T-cell (primary cell): ENCODE measurements at regions not wholly inside any gene's neighbourhood (a gene's known extent, or its start where the extent isn't known, plus 50 kb on each side); places are given as distances from the start of the nearest gene placed in this dataset.

Experiments
- ATAC-seq, 4 experiments: fragments of 200-7000 bp in 3 of 4; fragments of 150-1000 bp in 1 of 4; cut with Tn5 transposase; replicated peaks in 1 of 4; 1 replicate in 3 of 4; 2 replicates in 1 of 4; pipeline ENCODE4 v1.10.0; 2021; ENCODE audit warnings: moderate library complexity in 3 of 4, mild to moderate bottlenecking in 2 of 4, moderate number of reproducible peaks in 1 of 4
- CTCF ChIA-PET, 2 donors: fragments of 300-600 bp; sonication (Branson Sonifier 250); formaldehyde crosslinking; loops; one replicate each; lab custom pipeline; 2022; ENCODE audit warnings: antibody characterized with exemption in 2 of 2; lab: Charles Lee
- POLR2A ChIA-PET, 2 donors: fragments of 300-600 bp; sonication (Branson Sonifier 250); formaldehyde crosslinking; loops; one replicate each; lab custom pipeline; 2022; ENCODE audit warnings: antibody characterized with exemption in 2 of 2; lab: Charles Lee
- DNase-seq, 35 experiments: peaks; one replicate each; pipeline versions ENCODE4 v3.0.0 to v3.0.0-alpha.2; 2013 to 2023
- H3K27ac ChIP-seq: one replicate; pipeline ENCODE4 v1.5.1; 2013; ENCODE audit warnings: low read length
- H3K27me3 ChIP-seq, 2 experiments: replicated peaks in 1 of 2; 1 replicate in 1 of 2; 2 replicates in 1 of 2; pipeline versions ENCODE4 v1.6.1 to v1.7.0; 2013; ENCODE audit warnings: low read length in 1 of 2, mixed read lengths in 1 of 2; ENCODE audit not compliant: control insufficient read depth in 2 of 2, insufficient read depth in 2 of 2; ENCODE audit errors: extremely low read depth in 1 of 2
- H3K36me3 ChIP-seq, 2 donors: 1 replicate in 1 of 2; 2 replicates in 1 of 2; pipeline versions ENCODE4 v1.6.1 to v1.7.0; 2013; ENCODE audit warnings: low read length in 1 of 2; ENCODE audit not compliant: control insufficient read depth in 2 of 2, insufficient read depth in 1 of 2; ENCODE audit errors: extremely low read depth in 1 of 2
- H3K4me1 ChIP-seq, 2 experiments: 1 replicate in 1 of 2; 2 replicates in 1 of 2; pipeline versions ENCODE4 v1.6.1 to v1.7.0; 2013; ENCODE audit warnings: low read length in 2 of 2, mixed read lengths in 1 of 2; ENCODE audit not compliant: insufficient read depth in 2 of 2, control insufficient read depth in 1 of 2; ENCODE audit errors: extremely low read depth in 1 of 2
- H3K4me3 ChIP-seq, 2 donors: 1 replicate in 1 of 2; 2 replicates in 1 of 2; pipeline versions ENCODE4 v1.5.1 to v1.7.0; 2013; ENCODE audit warnings: mild to moderate bottlenecking in 2 of 2, low read length in 1 of 2, moderate library complexity in 1 of 2; ENCODE audit not compliant: control insufficient read depth in 1 of 2; ENCODE audit errors: extremely low read depth in 1 of 2
- H3K9me3 ChIP-seq: 2 replicates; pipeline ENCODE4 v1.7.0; 2013
- H3K27ac Mint-ChIP-seq, 2 donors: one replicate each; pipeline ENCODE4 v1.8.0; 2020 to 2021; ENCODE audit warnings: mild to moderate bottlenecking in 2 of 2, mixed read lengths in 2 of 2
- H3K27me3 Mint-ChIP-seq, 2 donors: one replicate each; pipeline ENCODE4 v1.8.0; 2021 to 2022; ENCODE audit warnings: mixed read lengths in 2 of 2
- H3K36me3 Mint-ChIP-seq: one replicate; pipeline ENCODE4 v1.8.0; 2021; ENCODE audit warnings: mixed read lengths
- H3K4me1 Mint-ChIP-seq, 3 donors: one replicate each; pipeline ENCODE4 v1.8.0; 2020 to 2022; ENCODE audit warnings: mixed read lengths in 3 of 3, mild to moderate bottlenecking in 1 of 3
- H3K4me3 Mint-ChIP-seq, 3 donors: one replicate each; pipeline ENCODE4 v1.8.0; 2020 to 2022; ENCODE audit warnings: mild to moderate bottlenecking in 3 of 3, mixed read lengths in 3 of 3, moderate library complexity in 3 of 3
- H3K9me3 Mint-ChIP-seq, 3 donors: one replicate each; pipeline ENCODE4 v1.8.0; 2020 to 2022; ENCODE audit warnings: mixed read lengths in 3 of 3
- whole genome bisulfite sequencing: methylation state at CpG from one replicate; pipeline ENCODE4 v1.1.5; 2013; ENCODE audit warnings: missing lambda C conversion rate; ENCODE audit not compliant: insufficient coverage; 5-methylcytosine and 5-hydroxymethylcytosine counted together

- H3K36me3 Mint-ChIP-seq: no peaks in the 10 kb centered on the region
- no peaks in the 10 kb centered on the region for H3K4me1 Mint-ChIP-seq
- Histone ChIP-seq H3K9me3 (no peaks in the 10 kb centered on the region), H3K4me3 (no peak overlapping the region), H3K27me3 (peaks cover 0 to 2% of the 10 kb centered on the region in 2 experiments), H3K4me1 (no peaks in the 10 kb centered on the region), H3K27ac (no peak overlapping the region), H3K36me3 (no peaks in the 10 kb centered on the region)
- POLR2A ChIA-PET: no interaction called here
- H3K27me3 Mint-ChIP-seq: peaks cover 1 to 9% of the 10 kb centered on the region in 2 donors
- WGBS: no CpG with 5 or more reads among the region's 3 CpGs
- H3K4me3 Mint-ChIP-seq: no peak overlapping the region
- ATAC-seq (no peak), DNase-seq (no peak)
- CTCF ChIA-PET: no interaction called here
- H3K27ac Mint-ChIP-seq: no peak overlapping the region
- H3K9me3 Mint-ChIP-seq: peaks cover 0 to 3% (median 3%) of the 10 kb centered on the region in 3 donors
Measured at GRCh38 chr15:37165395-37165794, 65.0 kb upstream of the MEIS2 start.

DNA sequence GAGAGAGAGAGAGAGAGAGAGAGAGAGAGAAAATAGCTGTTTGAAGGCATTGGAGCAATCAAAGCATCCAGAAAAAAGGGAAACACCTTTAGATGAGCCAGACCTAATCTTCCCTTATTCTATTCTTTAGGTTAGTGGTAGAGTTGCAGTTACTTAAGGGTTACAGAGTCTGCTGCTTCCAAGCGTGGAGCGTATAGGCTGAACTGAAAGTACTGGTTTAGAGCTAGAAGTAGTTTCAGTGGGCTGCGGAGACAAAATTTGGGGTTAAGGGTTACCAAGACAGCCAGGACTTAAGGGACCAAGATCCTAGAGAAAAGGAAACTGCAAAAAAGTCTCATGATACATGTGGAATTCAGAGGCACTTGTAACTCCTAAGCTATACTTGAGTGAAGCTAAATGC, 66.1 kb upstream of the MEIS2 start:
- ChIA-PET POLR2A (no interaction called here), CTCF (no interaction called here)
- Histone ChIP-seq H3K4me1 (no peaks in the 10 kb centered on the region), H3K4me3 (no peak overlapping the region), H3K9me3 (no peaks in the 10 kb centered on the region), H3K36me3 (no peaks in the 10 kb centered on the region), H3K27ac (no peak overlapping the region), H3K27me3 (peaks cover 0 to 2% of the 10 kb centered on the region in 2 experiments)
- Mint-ChIP-seq H3K27me3 (peaks cover 1 to 9% of the 10 kb centered on the region in 2 donors), H3K4me1 (no peaks in the 10 kb centered on the region), H3K9me3 (peaks cover 0 to 7% (median 3%) of the 10 kb centered on the region in 3 donors), H3K4me3 (no peak overlapping the region), H3K27ac (no peak overlapping the region), H3K36me3 (no peaks in the 10 kb centered on the region)
- no peak for ATAC-seq
- WGBS: 100% methylated on average over 2 of the region's 3 CpGs
- no peak for DNase-seq

DNA sequence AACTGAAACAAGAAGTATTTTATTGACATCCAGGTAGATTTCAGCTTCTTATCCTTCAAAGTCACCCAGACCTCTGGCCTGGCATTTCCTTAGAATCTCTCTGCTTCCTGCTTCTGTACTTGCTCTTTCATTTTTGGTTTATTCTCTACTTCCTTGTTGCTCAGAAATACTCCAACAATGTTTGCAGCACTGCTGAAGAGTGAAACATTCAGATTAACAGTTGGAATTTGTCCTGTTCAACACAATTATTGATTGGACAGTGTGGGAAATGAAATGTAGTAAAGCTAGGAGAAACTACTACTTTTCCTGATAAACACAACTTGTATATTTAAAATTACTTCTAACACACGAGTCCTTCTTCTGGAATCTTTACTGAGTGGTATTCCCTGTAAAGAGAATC, 81.0 kb upstream of the MEIS2 start:
- Mint-ChIP-seq H3K27ac (no peak overlapping the region), H3K4me1 (no peaks in the 10 kb centered on the region), H3K9me3 (peaks cover 15 to 32% (median 20%) of the 10 kb centered on the region in 3 donors), H3K27me3 (no peaks in the 10 kb centered on the region), H3K36me3 (no peaks in the 10 kb centered on the region), H3K4me3 (no peak overlapping the region)
- Histone ChIP-seq H3K4me1 (no peaks in the 10 kb centered on the region), H3K4me3 (no peak overlapping the region), H3K36me3 (no peaks in the 10 kb centered on the region), H3K27me3 (no peaks in the 10 kb centered on the region), H3K9me3 (no peaks in the 10 kb centered on the region), H3K27ac (no peak overlapping the region)
- no peak for DNase-seq
- WGBS: no CpG with 5 or more reads among the region's 1 CpG
- ATAC-seq: no peak
- POLR2A ChIA-PET: no interaction called here
- CTCF ChIA-PET: no interaction called here

- no peaks in the 10 kb centered on the region for H3K4me1 ChIP-seq
- DNase-seq (no peak), ATAC-seq (no peak)
- Mint-ChIP-seq H3K9me3 (no peaks in the 10 kb centered on the region), H3K36me3 (no peaks in the 10 kb centered on the region), H3K27ac (no peak overlapping the region), H3K27me3 (peaks cover 0 to under 1% of the 10 kb centered on the region in 2 donors), H3K4me3 (no peak overlapping the region), H3K4me1 (no peaks in the 10 kb centered on the region)
- POLR2A ChIA-PET: no interaction called here
- no peaks in the 10 kb centered on the region for H3K27me3 ChIP-seq
- CTCF ChIA-PET: no interaction called here
- H3K27ac ChIP-seq: no peak overlapping the region
- no peak overlapping the region for H3K4me3 ChIP-seq
- no peaks in the 10 kb centered on the region for H3K36me3 ChIP-seq
- 48% methylated on average over 3 of the region's 5 CpGs for WGBS
- no peaks in the 10 kb centered on the region for H3K9me3 ChIP-seq
Measured at GRCh38 chr15:37199545-37199944, 99.2 kb upstream of the MEIS2 start.

DNA sequence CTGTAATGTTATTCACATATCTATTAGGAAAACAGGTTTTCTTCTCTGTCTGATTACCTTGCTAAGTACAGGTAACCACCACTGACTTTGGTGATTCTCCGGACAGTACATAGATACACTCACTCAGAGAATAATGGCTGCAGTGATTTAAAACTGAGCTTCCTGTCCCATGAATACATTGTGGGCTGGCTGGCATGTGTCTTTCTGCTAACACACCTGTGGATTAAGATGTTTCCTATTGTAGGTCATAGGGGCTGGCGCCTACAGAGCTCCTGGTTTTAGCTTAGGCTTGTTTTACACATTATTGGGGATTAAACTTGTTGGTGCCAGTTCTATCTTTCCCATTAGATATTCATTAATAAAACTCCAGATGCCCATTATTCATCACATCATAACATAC, 102.7 kb upstream of the MEIS2 start:
- Histone ChIP-seq H3K4me3 (no peak overlapping the region), H3K9me3 (no peaks in the 10 kb centered on the region), H3K27ac (no peak overlapping the region), H3K4me1 (no peaks in the 10 kb centered on the region), H3K36me3 (no peaks in the 10 kb centered on the region), H3K27me3 (no peaks in the 10 kb centered on the region)
- Mint-ChIP-seq H3K27ac (no peak overlapping the region), H3K4me3 (no peak overlapping the region), H3K9me3 (no peaks in the 10 kb centered on the region), H3K27me3 (no peaks in the 10 kb centered on the region), H3K36me3 (no peaks in the 10 kb centered on the region), H3K4me1 (no peaks in the 10 kb centered on the region)
- ChIA-PET POLR2A (no interaction called here), CTCF (no interaction called here)
- DNase-seq (no peak), ATAC-seq (no peak)
- 100% methylated on average over 1 of the region's 2 CpGs for WGBS

GRCh38 chr15:37204692-37205091, 104.3 kb upstream of the MEIS2 start:
- ATAC-seq (no peak), DNase-seq (no peak)
- no peaks in the 10 kb centered on the region for H3K27me3 ChIP-seq
- POLR2A ChIA-PET: no interaction called here
- no CpG with 5 or more reads among the region's 1 CpG for WGBS
- Mint-ChIP-seq H3K9me3 (no peaks in the 10 kb centered on the region), H3K27ac (no peak overlapping the region), H3K4me1 (no peaks in the 10 kb centered on the region), H3K36me3 (no peaks in the 10 kb centered on the region), H3K4me3 (no peak overlapping the region), H3K27me3 (no peaks in the 10 kb centered on the region)
- no peak overlapping the region for H3K4me3 ChIP-seq
- CTCF ChIA-PET: no interaction called here
- H3K4me1 ChIP-seq: no peaks in the 10 kb centered on the region
- no peak overlapping the region for H3K27ac ChIP-seq
- H3K9me3 ChIP-seq: no peaks in the 10 kb centered on the region
- H3K36me3 ChIP-seq: no peaks in the 10 kb centered on the region

- H3K36me3 ChIP-seq: no peaks in the 10 kb centered on the region
- POLR2A ChIA-PET: no interaction called here
- no peaks in the 10 kb centered on the region for H3K9me3 ChIP-seq
- H3K4me3 ChIP-seq: no peak overlapping the region
- ATAC-seq (no peak), DNase-seq (no peak)
- H3K9me3 Mint-ChIP-seq: no peaks in the 10 kb centered on the region
- CTCF ChIA-PET: no interaction called here
- WGBS: no CpG with 5 or more reads among the region's 2 CpGs
- H3K27ac Mint-ChIP-seq: no peak overlapping the region
- H3K4me3 Mint-ChIP-seq: no peak overlapping the region
- no peaks in the 10 kb centered on the region for H3K4me1 Mint-ChIP-seq
- H3K27ac ChIP-seq: no peak overlapping the region
- H3K27me3 Mint-ChIP-seq: no peaks in the 10 kb centered on the region
- no peaks in the 10 kb centered on the region for H3K4me1 ChIP-seq
- H3K27me3 ChIP-seq: no peaks in the 10 kb centered on the region
- H3K36me3 Mint-ChIP-seq: no peaks in the 10 kb centered on the region
Measured at GRCh38 chr15:37206690-37207089, 106.3 kb upstream of the MEIS2 start.
